ENCODE measurements at regions not wholly inside any gene's neighbourhood (a gene's known extent, or its start where the extent isn't known, plus 50 kb on each side); places are given as distances from the start of the nearest gene placed in this dataset.

DNA sequence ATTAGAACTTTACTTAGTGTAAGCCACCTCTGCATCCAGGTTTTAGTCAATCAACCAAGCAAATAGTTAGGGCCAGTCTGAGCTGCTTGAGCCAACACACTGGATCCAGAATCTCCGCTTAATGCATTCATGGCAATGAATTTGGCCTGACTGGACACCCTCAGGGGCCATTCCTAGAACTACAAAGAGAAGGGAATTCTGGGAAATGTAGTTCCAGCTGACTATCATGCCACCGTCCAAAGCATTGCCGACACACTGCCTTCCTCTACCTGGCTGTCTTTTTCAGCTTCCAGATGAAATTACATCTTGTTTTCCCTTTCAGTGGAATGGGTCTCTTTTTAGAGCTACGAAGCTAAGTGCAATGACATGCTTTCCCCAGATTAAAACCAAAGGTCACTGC is 163.0 kb upstream of the IGSF21 start:
- TF ChIP-seq, protein P1, sequence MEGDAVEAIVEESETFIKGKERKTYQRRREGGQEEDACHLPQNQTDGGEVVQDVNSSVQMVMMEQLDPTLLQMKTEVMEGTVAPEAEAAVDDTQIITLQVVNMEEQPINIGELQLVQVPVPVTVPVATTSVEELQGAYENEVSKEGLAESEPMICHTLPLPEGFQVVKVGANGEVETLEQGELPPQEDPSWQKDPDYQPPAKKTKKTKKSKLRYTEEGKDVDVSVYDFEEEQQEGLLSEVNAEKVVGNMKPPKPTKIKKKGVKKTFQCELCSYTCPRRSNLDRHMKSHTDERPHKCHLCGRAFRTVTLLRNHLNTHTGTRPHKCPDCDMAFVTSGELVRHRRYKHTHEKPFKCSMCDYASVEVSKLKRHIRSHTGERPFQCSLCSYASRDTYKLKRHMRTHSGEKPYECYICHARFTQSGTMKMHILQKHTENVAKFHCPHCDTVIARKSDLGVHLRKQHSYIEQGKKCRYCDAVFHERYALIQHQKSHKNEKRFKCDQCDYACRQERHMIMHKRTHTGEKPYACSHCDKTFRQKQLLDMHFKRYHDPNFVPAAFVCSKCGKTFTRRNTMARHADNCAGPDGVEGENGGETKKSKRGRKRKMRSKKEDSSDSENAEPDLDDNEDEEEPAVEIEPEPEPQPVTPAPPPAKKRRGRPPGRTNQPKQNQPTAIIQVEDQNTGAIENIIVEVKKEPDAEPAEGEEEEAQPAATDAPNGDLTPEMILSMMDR (IDR thresholded peaks at IDR 0.05 in 8 of 11, conservative IDR thresholded peaks at IDR 0.05 in 3 of 11) = no peak
- no peak for TF ChIP-seq POLR2AphosphoS5 (IDR thresholded peaks at IDR 0.05)

Data from spleen (tissue), 7 donors.